ENCODE measurements at regions not wholly inside any gene's neighbourhood (a gene's known extent, or its start where the extent isn't known, plus 50 kb on each side); places are given as distances from the start of the nearest gene placed in this dataset.
"Not testable (repeated sequence)": the region's sequence is repeated elsewhere in the genome, so short reads cannot be mapped to it uniquely, and the experiment has no call there.

- not testable (repeated sequence) for H4K20me1 ChIP-seq (ENCODE audit: control insufficient read depth, insufficient read depth, low read depth, low read length); H3K4me3 ChIP-seq (ENCODE audit: low read length); H3K79me2 ChIP-seq (ENCODE audit: control insufficient read depth, low read length); H3K36me3 ChIP-seq (ENCODE audit: control insufficient read depth, low read length); H3F3A ChIP-seq (ENCODE audit: control insufficient read depth, insufficient read depth); H3K27me3 ChIP-seq (ENCODE audit: control insufficient read depth, low read length); H3K9me3 ChIP-seq (ENCODE audit: control insufficient read depth, insufficient read depth, low read length); H3K9me2 ChIP-seq (replicated peaks; ENCODE audit: control insufficient read depth, low read length); H3K27ac ChIP-seq (ENCODE audit: low read depth, low read length); H3K4me1 ChIP-seq (ENCODE audit: control insufficient read depth, low read length); H3K4me2 ChIP-seq (ENCODE audit: low read length)
These were observed 117.7 kb downstream of the UNC93B1 start for GRCh38 chr11:67886207-67886606.

- not testable (repeated sequence) for H3K4me2 ChIP-seq (ENCODE audit: low read length); H3K36me3 ChIP-seq (ENCODE audit: control insufficient read depth, low read length); H3K9me2 ChIP-seq (replicated peaks; ENCODE audit: control insufficient read depth, low read length); H3K4me1 ChIP-seq (ENCODE audit: control insufficient read depth, low read length); H3K9me3 ChIP-seq (ENCODE audit: control insufficient read depth, insufficient read depth, low read length); H3K27ac ChIP-seq (ENCODE audit: low read depth, low read length); H3K79me2 ChIP-seq (ENCODE audit: control insufficient read depth, low read length); H3F3A ChIP-seq (ENCODE audit: control insufficient read depth, insufficient read depth); H3K27me3 ChIP-seq (ENCODE audit: control insufficient read depth, low read length); H4K20me1 ChIP-seq (ENCODE audit: control insufficient read depth, insufficient read depth, low read depth, low read length); H3K4me3 ChIP-seq (ENCODE audit: low read length)
These were observed 118.3 kb downstream of the UNC93B1 start for GRCh38 chr11:67885574-67885973.

- H4K20me1 ChIP-seq (ENCODE audit: control insufficient read depth, insufficient read depth, low read depth, low read length); H3K79me2 ChIP-seq (ENCODE audit: control insufficient read depth, low read length); H3K4me1 ChIP-seq (ENCODE audit: control insufficient read depth, low read length); H3K27me3 ChIP-seq (ENCODE audit: control insufficient read depth, low read length); H3F3A ChIP-seq (ENCODE audit: control insufficient read depth, insufficient read depth); H3K4me2 ChIP-seq (ENCODE audit: low read length); H3K9me2 ChIP-seq (replicated peaks; ENCODE audit: control insufficient read depth, low read length); H3K27ac ChIP-seq (ENCODE audit: low read depth, low read length); H3K4me3 ChIP-seq (ENCODE audit: low read length); H3K9me3 ChIP-seq (ENCODE audit: control insufficient read depth, insufficient read depth, low read length); H3K36me3 ChIP-seq (ENCODE audit: control insufficient read depth, low read length): not testable (repeated sequence)
These were observed 118.9 kb downstream of the UNC93B1 start for GRCh38 chr11:67884761-67885558.

- H3K36me3 ChIP-seq (ENCODE audit: control insufficient read depth, low read length); H3K27me3 ChIP-seq (ENCODE audit: control insufficient read depth, low read length); H3K79me2 ChIP-seq (ENCODE audit: control insufficient read depth, low read length); H3K9me3 ChIP-seq (ENCODE audit: control insufficient read depth, insufficient read depth, low read length); H3K4me1 ChIP-seq (ENCODE audit: control insufficient read depth, low read length); H3K4me3 ChIP-seq (ENCODE audit: low read length); H4K20me1 ChIP-seq (ENCODE audit: control insufficient read depth, insufficient read depth, low read depth, low read length); H3K27ac ChIP-seq (ENCODE audit: low read depth, low read length); H3K4me2 ChIP-seq (ENCODE audit: low read length); H3K9me2 ChIP-seq (replicated peaks; ENCODE audit: control insufficient read depth, low read length); H3F3A ChIP-seq (ENCODE audit: control insufficient read depth, insufficient read depth): not testable (repeated sequence)
These were observed 119.7 kb downstream of the UNC93B1 start for GRCh38 chr11:67884073-67884757.

- H3K79me2 ChIP-seq (ENCODE audit: control insufficient read depth, low read length); H3K4me2 ChIP-seq (ENCODE audit: low read length); H3K9me2 ChIP-seq (replicated peaks; ENCODE audit: control insufficient read depth, low read length); H3K27ac ChIP-seq (ENCODE audit: low read depth, low read length); H3K27me3 ChIP-seq (ENCODE audit: control insufficient read depth, low read length); H3K9me3 ChIP-seq (ENCODE audit: control insufficient read depth, insufficient read depth, low read length); H3K36me3 ChIP-seq (ENCODE audit: control insufficient read depth, low read length); H3K4me3 ChIP-seq (ENCODE audit: low read length); H3K4me1 ChIP-seq (ENCODE audit: control insufficient read depth, low read length); H4K20me1 ChIP-seq (ENCODE audit: control insufficient read depth, insufficient read depth, low read depth, low read length); H3F3A ChIP-seq (ENCODE audit: control insufficient read depth, insufficient read depth): not testable (repeated sequence)
These were observed 121.6 kb downstream of the UNC93B1 start for GRCh38 chr11:67882304-67882703.

- H4K20me1 ChIP-seq (ENCODE audit: control insufficient read depth, insufficient read depth, low read depth, low read length); H3K9me2 ChIP-seq (replicated peaks; ENCODE audit: control insufficient read depth, low read length); H3K4me3 ChIP-seq (ENCODE audit: low read length); H3K9me3 ChIP-seq (ENCODE audit: control insufficient read depth, insufficient read depth, low read length); H3F3A ChIP-seq (ENCODE audit: control insufficient read depth, insufficient read depth); H3K79me2 ChIP-seq (ENCODE audit: control insufficient read depth, low read length); H3K4me2 ChIP-seq (ENCODE audit: low read length); H3K27me3 ChIP-seq (ENCODE audit: control insufficient read depth, low read length); H3K27ac ChIP-seq (ENCODE audit: low read depth, low read length); H3K36me3 ChIP-seq (ENCODE audit: control insufficient read depth, low read length); H3K4me1 ChIP-seq (ENCODE audit: control insufficient read depth, low read length): not testable (repeated sequence)
These were observed 122.1 kb downstream of the UNC93B1 start for GRCh38 chr11:67881836-67882235.

GRCh38 chr11:67880594-67881196 is 123.2 kb downstream of the UNC93B1 start:
- not testable (repeated sequence) for H3K36me3 ChIP-seq (ENCODE audit: control insufficient read depth, low read length); H3K4me2 ChIP-seq (ENCODE audit: low read length); H3K27ac ChIP-seq (ENCODE audit: low read depth, low read length); H3K9me3 ChIP-seq (ENCODE audit: control insufficient read depth, insufficient read depth, low read length); H4K20me1 ChIP-seq (ENCODE audit: control insufficient read depth, insufficient read depth, low read depth, low read length); H3K4me3 ChIP-seq (ENCODE audit: low read length); H3K27me3 ChIP-seq (ENCODE audit: control insufficient read depth, low read length); H3K9me2 ChIP-seq (replicated peaks; ENCODE audit: control insufficient read depth, low read length); H3K79me2 ChIP-seq (ENCODE audit: control insufficient read depth, low read length); H3K4me1 ChIP-seq (ENCODE audit: control insufficient read depth, low read length); H3F3A ChIP-seq (ENCODE audit: control insufficient read depth, insufficient read depth)

GRCh38 chr11:67878666-67879065 is 125.2 kb downstream of the UNC93B1 start:
- not testable (repeated sequence) for H3K4me3 ChIP-seq (ENCODE audit: low read length); H3K36me3 ChIP-seq (ENCODE audit: control insufficient read depth, low read length); H3K4me1 ChIP-seq (ENCODE audit: control insufficient read depth, low read length); H3K27me3 ChIP-seq (ENCODE audit: control insufficient read depth, low read length); H3K9me2 ChIP-seq (replicated peaks; ENCODE audit: control insufficient read depth, low read length); H3K4me2 ChIP-seq (ENCODE audit: low read length); H3K79me2 ChIP-seq (ENCODE audit: control insufficient read depth, low read length); H3K9me3 ChIP-seq (ENCODE audit: control insufficient read depth, insufficient read depth, low read length); H3F3A ChIP-seq (ENCODE audit: control insufficient read depth, insufficient read depth); H3K27ac ChIP-seq (ENCODE audit: low read depth, low read length); H4K20me1 ChIP-seq (ENCODE audit: control insufficient read depth, insufficient read depth, low read depth, low read length)
